OCI-LY7 (cell line): ENCODE measurements at regions not wholly inside any gene's neighbourhood (a gene's known extent, or its start where the extent isn't known, plus 50 kb on each side); places are given as distances from the start of the nearest gene placed in this dataset.

Experiments used
- EZH2phosphoT487 ChIP-seq: fragments of 200-600 bp; sonication (generic); IDR thresholded peaks from 2 replicates; pipeline ENCODE4 v1.6.1; 2018; ENCODE audit warnings: low read depth, borderline replicate concordance, mild to moderate bottlenecking, mixed run types, antibody characterized with exemption, low read length, moderate library complexity, mixed read lengths
- TF ChIP-seq, protein P1 (sequence below): fragments of 200-600 bp; sonication (generic); conservative IDR thresholded peaks from 2 replicates; pipeline ENCODE4 v1.5.1; 2014; ENCODE audit warnings: mild to moderate bottlenecking, antibody characterized with exemption, low read length, moderate library complexity, mixed read lengths

DNA sequence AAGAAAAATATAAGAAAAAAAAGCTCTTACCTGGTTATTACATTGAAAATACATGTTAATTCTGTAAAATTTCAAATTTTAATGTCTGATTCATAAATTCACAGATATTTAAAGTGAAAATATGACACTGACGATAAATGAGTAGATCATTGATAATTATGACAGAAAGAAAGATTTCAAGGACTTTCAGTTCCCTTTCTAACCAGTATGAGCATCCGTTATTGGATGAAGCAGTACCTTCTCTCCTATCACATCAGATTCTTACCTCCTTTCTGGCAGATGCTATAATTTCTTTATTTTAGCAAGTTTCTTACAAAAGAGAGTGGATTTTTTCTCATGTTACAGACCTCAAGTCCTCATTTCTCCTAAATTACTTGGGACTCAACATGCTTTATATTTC is 847.3 kb downstream of the JRKL start:
- TF ChIP-seq, protein P1, sequence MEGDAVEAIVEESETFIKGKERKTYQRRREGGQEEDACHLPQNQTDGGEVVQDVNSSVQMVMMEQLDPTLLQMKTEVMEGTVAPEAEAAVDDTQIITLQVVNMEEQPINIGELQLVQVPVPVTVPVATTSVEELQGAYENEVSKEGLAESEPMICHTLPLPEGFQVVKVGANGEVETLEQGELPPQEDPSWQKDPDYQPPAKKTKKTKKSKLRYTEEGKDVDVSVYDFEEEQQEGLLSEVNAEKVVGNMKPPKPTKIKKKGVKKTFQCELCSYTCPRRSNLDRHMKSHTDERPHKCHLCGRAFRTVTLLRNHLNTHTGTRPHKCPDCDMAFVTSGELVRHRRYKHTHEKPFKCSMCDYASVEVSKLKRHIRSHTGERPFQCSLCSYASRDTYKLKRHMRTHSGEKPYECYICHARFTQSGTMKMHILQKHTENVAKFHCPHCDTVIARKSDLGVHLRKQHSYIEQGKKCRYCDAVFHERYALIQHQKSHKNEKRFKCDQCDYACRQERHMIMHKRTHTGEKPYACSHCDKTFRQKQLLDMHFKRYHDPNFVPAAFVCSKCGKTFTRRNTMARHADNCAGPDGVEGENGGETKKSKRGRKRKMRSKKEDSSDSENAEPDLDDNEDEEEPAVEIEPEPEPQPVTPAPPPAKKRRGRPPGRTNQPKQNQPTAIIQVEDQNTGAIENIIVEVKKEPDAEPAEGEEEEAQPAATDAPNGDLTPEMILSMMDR, result no peak
- no peak for TF ChIP-seq EZH2phosphoT487
